HG03342 (cell line): ENCODE measurements at regions not wholly inside any gene's neighbourhood (a gene's known extent, or its start where the extent isn't known, plus 50 kb on each side); places are given as distances from the start of the nearest gene placed in this dataset.

Experiments used
- ATAC-seq: cut with Tn5 transposase; IDR thresholded peaks from one replicate; pipeline ENCODE4 v1.9.1; 2021; ENCODE audit warnings: mild to moderate bottlenecking, moderate library complexity; ENCODE audit not compliant: unreplicated experiment

DNA sequence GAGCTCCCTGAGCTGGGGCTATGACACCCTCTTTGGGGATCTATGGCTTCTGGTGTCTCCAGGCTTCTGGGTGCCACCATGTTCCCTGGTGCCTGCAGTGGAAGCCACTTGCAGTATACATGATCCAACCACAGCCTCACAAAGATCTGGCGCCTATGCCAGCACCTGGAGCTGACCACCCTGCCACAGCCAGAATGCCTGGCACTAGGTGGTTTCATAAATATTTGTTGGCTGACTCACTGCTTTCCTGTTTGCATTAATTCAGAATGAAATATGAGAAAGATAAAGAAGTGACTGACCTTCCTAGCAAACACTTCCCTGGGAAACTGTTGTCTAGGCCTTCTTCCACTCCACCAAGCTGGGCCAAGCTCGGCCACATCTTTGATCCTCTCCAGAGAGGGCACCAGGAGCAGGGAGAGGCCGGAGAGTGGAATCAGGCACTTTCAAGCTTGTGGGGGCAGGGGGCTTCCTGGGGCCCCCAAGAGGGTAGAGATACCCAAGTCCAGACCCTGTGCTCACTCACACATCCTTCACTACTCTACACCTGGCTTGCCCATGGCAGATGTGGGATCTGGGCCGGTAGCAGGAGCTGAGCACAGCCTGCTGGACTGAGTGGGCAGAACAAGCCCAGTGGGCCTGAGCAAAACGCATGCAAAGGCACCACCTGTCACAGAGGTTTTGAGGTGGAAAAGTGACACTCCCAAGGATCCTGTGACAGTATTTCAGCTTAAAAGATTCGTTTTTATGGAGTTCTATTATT, 565.7 kb downstream of the SLC4A3 start:
- ATAC-seq = no peak

DNA sequence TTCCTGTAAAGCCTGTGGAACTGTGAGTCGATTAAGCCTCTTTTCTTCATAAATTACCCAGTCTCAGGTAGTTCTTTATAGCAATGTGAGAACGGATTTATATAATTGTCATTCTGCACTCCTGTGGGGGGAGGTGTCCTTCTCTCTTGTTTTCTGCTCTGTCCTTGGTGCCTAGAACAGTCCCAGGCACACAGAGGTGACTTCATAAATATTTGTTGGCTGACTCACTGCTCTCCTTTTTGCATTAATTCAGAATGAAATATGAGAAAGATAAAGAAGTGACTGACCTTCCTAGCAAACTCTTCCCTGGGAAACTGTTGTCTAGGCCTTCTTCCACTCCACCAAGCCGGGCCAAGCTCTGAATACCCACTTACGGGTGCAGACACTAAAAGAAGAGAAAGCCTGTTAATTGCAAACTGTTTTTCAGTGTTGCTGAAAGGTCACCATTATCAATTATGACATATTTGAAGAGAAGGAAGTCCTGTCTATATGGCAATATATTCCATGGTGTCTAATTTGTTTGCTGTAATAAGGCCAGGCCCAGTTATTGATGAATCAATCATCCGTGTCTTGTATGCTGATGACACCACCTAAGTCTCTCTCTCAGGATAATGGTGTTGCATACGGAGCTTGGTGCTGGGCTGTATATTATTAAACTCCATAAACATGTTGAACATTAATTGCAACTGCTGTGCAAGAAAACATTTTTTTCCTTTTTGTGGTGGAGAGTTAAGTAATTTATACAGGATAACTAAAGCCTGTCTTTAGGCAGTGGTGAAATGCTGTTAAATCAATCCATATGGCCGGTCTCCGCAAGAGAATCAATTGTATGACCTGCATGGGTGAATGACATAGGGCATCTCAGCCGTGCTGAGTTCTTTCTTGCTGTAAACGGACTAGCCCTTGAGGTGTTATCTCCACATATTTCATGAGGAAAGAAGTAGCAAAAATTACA, 567.5 kb downstream of the SLC4A3 start:
- ATAC-seq = no peak

- no peak for ATAC-seq
These were observed 571.5 kb downstream of the SLC4A3 start for GRCh38 chr2:220198896-220199295.

DNA sequence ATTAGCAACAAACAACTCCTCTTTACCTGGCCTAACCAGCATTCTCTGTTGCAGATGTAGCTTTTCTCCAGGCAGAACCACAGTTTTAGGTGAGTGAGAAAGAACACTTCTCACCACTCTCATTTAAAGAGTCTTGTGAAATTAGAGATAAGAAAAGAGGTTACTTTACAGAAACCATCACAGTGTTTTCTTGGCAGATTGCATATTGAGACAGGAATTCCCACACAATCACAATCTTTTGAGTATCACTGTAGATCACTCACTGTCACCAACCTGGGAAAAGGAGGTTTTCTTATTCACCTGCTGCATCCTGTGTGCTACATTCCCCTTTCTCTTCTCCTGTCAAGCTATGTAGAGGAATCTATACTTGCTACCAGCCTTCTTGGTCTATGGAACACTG, 574.6 kb downstream of the SLC4A3 start:
- no peak for ATAC-seq

DNA sequence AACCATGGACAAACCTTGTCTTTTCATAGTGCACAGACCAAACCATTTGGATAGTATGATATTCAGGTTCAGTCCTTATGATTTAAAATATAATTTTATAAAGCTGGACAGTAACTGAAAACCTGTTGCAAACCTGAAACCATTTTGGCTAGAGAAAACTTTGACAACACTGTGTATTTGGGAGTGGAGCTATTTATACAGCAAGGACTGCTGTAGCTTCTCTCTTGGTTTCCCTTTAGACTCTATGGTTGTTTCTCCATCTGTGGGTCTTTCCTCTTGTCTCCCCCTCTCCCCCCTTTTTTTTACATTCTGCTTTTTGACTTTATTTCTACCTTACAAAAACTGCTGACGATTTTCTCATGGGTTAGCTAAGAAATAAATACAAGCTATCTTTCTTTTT, 581.7 kb downstream of the SLC4A3 start:
- ATAC-seq = no peak

- no peak for ATAC-seq
These were observed 582.3 kb downstream of the SLC4A3 start for GRCh38 chr2:220209751-220210150.

- ATAC-seq = no peak
These were observed 585.1 kb downstream of the SLC4A3 start for GRCh38 chr2:220212296-220213080.

DNA sequence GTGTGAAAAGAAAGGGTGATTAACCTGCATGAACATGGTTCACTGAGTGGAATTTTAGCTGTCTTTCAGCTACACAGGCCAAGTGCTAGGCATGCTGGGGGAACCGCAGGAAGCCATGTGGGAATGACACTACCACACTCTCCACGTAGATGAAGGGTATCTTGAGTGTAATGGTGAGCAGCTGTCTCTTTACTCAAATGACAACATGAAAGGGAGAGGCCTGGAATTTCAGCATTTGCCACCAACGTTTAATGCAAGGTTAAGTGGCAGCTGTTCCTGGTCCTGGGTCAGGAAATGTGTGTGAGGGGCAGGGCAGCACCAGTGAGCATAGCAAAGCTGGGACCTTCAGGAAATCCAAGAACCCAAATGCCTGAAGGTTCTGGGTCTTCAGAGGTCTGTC, 588.4 kb downstream of the SLC4A3 start:
- no peak for ATAC-seq

DNA sequence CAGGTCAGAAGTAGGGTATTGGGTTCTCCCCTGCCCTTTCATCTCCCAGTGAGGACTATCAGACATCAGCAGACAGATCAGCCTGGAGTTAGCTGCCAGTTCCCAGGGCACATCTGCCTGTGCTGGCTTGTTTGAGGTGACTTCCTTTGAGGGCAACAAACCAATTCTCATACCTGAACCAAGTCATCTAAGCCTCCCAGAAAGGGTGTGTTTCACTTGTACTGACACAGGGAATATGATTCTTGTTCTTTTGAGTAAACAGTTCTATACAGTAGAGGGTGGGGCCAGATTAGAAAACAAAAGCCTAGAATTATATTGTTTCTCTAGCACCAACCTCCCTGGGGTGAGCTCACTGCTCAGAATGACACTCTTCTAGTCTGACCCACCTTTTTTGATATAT, 591.9 kb downstream of the SLC4A3 start:
- no peak for ATAC-seq

- ATAC-seq = no peak
These were observed 592.6 kb downstream of the SLC4A3 start for GRCh38 chr2:220220009-220220408.

DNA sequence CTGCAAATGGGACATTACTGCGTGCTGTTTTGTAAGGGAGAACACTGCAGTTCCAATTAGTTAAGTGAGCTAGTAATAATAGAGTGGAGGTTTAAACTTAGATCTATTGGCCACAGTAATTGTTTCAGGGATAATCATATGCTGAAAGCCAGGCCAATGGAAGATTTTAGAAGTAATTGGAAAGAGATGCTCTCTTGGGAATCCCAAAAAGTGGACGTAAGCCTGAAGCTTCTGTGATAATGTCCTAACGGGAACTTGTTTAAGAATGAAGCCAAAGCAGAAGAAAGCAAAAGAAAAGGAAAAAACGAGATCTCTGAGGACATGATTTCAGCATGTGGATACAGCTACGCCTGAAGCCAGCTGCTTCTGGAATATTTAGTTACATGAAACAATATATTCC, 594.6 kb downstream of the SLC4A3 start:
- no peak for ATAC-seq

DNA sequence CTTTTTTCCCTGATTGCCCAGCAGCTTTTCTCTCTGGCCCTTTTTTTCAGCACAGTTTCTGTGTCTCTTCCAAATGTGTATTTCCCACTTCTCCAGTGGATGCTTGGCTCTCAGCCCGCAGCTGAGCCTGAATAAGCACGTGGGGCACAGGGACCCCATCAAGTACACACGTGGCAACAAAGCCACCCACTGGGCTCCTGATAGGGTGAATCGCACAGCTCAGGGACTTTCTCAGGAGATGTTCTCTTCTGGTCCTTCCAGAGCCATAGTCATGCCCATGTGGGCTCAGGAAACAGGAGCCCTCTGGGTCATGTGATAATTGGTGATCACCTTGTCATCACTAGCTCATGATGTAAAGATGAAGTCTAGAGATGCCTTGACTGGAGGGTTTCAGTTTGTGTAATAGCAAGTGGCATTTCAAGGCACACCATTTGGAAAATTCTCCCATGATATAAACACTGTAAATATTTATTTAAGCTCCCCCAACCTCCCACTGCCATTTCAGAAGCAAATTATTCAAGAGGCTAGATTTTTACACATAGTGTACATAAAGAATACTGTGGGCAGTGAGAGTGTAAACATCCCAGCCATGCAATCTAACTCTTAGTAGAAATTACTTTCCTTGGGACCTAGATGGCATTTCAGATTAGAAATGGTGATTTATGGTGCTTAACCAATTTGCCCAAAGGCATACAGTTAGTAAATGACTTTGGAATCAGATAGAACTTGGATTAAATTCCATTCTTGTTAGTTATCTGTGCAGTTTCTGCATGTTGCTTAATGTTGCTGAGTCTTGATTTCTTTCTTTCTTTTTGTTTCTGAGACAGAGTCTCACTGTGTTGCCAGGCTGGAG, 597.5 kb downstream of the SLC4A3 start:
- ATAC-seq = no peak

- no peak for ATAC-seq
These were observed 598.6 kb downstream of the SLC4A3 start for GRCh38 chr2:220226076-220226475.

DNA sequence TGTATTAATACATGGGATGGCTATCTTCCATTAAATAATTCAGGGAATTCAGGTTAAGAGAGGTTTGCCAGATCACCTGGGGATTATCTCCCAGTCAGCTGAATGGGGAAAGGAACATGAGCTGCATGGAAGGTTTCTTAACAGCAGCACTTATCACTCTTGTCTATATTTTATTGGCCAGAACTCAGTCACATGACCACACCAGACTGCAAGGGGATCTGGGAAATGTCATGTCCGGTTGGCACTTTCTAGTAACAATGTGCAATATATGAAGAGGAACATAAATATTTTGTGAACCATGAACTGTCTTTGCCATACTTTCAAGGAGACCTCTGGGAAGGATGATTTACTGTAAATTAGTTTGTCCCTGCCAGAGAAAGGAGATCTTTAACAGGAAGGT, 599.1 kb downstream of the SLC4A3 start:
- ATAC-seq = no peak

GRCh38 chr2:220227266-220227920, 600.0 kb downstream of the SLC4A3 start:
- no peak for ATAC-seq

GRCh38 chr2:220228310-220229006, 601.0 kb downstream of the SLC4A3 start:
- no peak for ATAC-seq

DNA sequence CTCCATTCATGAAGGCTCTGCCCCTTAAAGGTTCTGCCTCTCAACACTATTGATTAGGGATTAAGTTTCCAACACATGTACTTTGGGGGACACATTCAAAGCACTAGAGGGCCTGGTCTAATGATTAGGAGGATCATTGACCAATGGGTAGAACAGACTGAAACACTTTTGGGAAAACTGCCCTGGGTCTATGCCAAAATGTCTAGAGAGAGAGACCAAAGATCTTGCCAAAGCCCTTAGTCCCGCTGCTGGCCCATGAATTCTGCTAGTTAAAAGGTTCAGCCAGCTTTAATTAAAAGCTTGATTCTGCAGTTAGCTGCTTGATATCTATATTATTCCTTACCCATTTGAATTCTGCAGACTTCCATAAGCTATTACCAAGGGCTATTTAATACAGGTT, 613.2 kb downstream of the SLC4A3 start:
- no peak for ATAC-seq

GRCh38 chr2:220241423-220241822, 614.0 kb downstream of the SLC4A3 start:
- ATAC-seq = no peak

DNA sequence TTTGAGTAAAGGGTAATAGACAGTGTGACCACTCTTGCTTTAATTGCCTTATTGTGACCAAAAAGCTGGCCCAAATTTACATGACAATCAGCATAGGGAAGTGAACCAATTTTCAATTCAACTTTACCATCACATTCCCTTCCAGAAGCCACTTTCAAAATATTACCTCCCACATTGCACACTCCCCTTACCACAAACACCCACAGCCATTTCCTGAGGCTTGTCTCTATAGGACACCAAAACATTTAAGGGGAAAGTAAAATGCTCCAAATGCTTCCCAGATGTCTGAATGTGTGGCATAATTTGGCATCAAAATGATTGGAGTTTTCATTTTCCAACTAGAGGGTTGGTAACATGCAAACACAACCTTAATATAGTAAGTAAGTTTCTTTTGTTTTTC, 616.1 kb downstream of the SLC4A3 start:
- no peak for ATAC-seq
